ENCODE measurements at regions not wholly inside any gene's neighbourhood (a gene's known extent, or its start where the extent isn't known, plus 50 kb on each side); places are given as distances from the start of the nearest gene placed in this dataset.

- no peak for DNase-seq
Measured at GRCh38 chrX:22396408-22396807, 123.7 kb downstream of the CBLL2 start.

GRCh38 chrX:22397566-22397965 is 124.9 kb downstream of the CBLL2 start:
- no peak for DNase-seq

- no peak for DNase-seq
Measured at GRCh38 chrX:22399437-22400192, 126.9 kb downstream of the CBLL2 start.

GRCh38 chrX:22404297-22404696 is 131.6 kb downstream of the CBLL2 start:
- DNase-seq, result no peak

GRCh38 chrX:22406201-22406737 is 133.6 kb downstream of the CBLL2 start:
- no peak for DNase-seq

GRCh38 chrX:22409418-22409817 is 136.7 kb downstream of the CBLL2 start:
- no peak for DNase-seq

GRCh38 chrX:22424122-22424915 is 151.6 kb downstream of the CBLL2 start:
- no peak for DNase-seq

GRCh38 chrX:22424919-22425318 is 152.2 kb downstream of the CBLL2 start:
- DNase-seq, result no peak

GRCh38 chrX:22429704-22430103 is 157.0 kb downstream of the CBLL2 start:
- DNase-seq, result no peak

GRCh38 chrX:22430701-22431100 is 158.0 kb downstream of the CBLL2 start:
- no peak for DNase-seq

GRCh38 chrX:22433292-22434070 is 160.8 kb downstream of the CBLL2 start:
- DNase-seq, result no peak

- DNase-seq, result no peak
Measured at GRCh38 chrX:22445880-22446279, 173.2 kb downstream of the CBLL2 start.

GRCh38 chrX:22462959-22463358 is 190.2 kb downstream of the CBLL2 start:
- no peak for DNase-seq

GRCh38 chrX:22467571-22467970 is 194.9 kb downstream of the CBLL2 start:
- no peak for DNase-seq

- no peak for DNase-seq
Measured at GRCh38 chrX:22481436-22481835, 208.7 kb downstream of the CBLL2 start.

GRCh38 chrX:22486296-22486695 is 213.6 kb downstream of the CBLL2 start:
- no peak for DNase-seq

- no peak for DNase-seq
Measured at GRCh38 chrX:22516893-22517292, 244.2 kb downstream of the CBLL2 start.

GRCh38 chrX:22520128-22520828 is 247.6 kb downstream of the CBLL2 start:
- no peak for DNase-seq

- DNase-seq, result no peak
Measured at GRCh38 chrX:22526339-22526738, 253.6 kb downstream of the CBLL2 start.

GRCh38 chrX:22527302-22527701 is 254.6 kb downstream of the CBLL2 start:
- no peak for DNase-seq

- DNase-seq, result no peak
Measured at GRCh38 chrX:22533898-22534297, 261.2 kb downstream of the CBLL2 start.

GRCh38 chrX:22534643-22535042 is 261.9 kb downstream of the CBLL2 start:
- DNase-seq, result no peak
